H1 (cell line): ENCODE measurements at regions not wholly inside any gene's neighbourhood (a gene's known extent, or its start where the extent isn't known, plus 50 kb on each side); places are given as distances from the start of the nearest gene placed in this dataset.

Experiments used
- CTCF ChIA-PET: fragments of 300-600 bp; sonication (Branson Sonifier 250); formaldehyde crosslinking; loops from one replicate; lab custom pipeline; 2021; ENCODE audit not compliant: partially characterized antibody; lab: Charles Lee
- POLR2A ChIA-PET: fragments of 300-600 bp; sonication (Branson Sonifier 250); formaldehyde crosslinking; loops from one replicate; lab custom pipeline; 2021; ENCODE audit warnings: inconsistent platforms; ENCODE audit not compliant: partially characterized antibody; lab: Charles Lee
- DNase-seq, 2 experiments: peaks; one replicate each; pipeline versions ENCODE4 v3.0.0 to v3.0.0-alpha.2; 2010 to 2022; ENCODE audit warnings: low spot score in 2 of 2, low read depth in 1 of 2, mixed read lengths in 1 of 2
- FAIRE-seq: peaks from 2 replicates; lab custom pipeline; 2011; peaks lifted over from hg19 to GRCh38; lab: Jason Lieb, UNC
- H2AFZ ChIP-seq: 2 replicates; pipeline ENCODE4 v1.8.1; 2012; ENCODE audit warnings: low read length, inconsistent platforms
- H2AK5ac ChIP-seq: 2 replicates; pipeline ENCODE4 v1.6.1; 2013; ENCODE audit warnings: low read depth, low read length
- H2BK120ac ChIP-seq: replicated peaks from 2 replicates; pipeline ENCODE3; 2013; ENCODE audit warnings: low read depth, low read length, inconsistent platforms
- H2BK12ac ChIP-seq: 2 replicates; pipeline ENCODE4 v1.6.1; 2013; ENCODE audit warnings: low read depth, low read length
- H2BK15ac ChIP-seq: 2 replicates; pipeline ENCODE4 v1.6.1; 2013; ENCODE audit warnings: low read length
- H2BK20ac ChIP-seq: 2 replicates; pipeline ENCODE4 v1.6.1; 2013; ENCODE audit warnings: low read length
- H2BK5ac ChIP-seq: 2 replicates; pipeline ENCODE4 v1.6.1; 2013; ENCODE audit warnings: low read depth, low read length
- H3K14ac ChIP-seq: 2 replicates; pipeline ENCODE4 v1.6.1; 2013; ENCODE audit warnings: inconsistent platforms; ENCODE audit not compliant: insufficient read length
- H3K18ac ChIP-seq: 2 replicates; pipeline ENCODE4 v1.6.1; 2013; ENCODE audit warnings: low read length; ENCODE audit errors: extremely low read depth
- H3K23ac ChIP-seq: 2 replicates; pipeline ENCODE4 v1.6.1; 2013; ENCODE audit warnings: inconsistent platforms; ENCODE audit not compliant: insufficient read length
- H3K23me2 ChIP-seq: 2 replicates; pipeline ENCODE4 v1.6.1; 2013; ENCODE audit warnings: low read depth, low read length
- H3K27ac ChIP-seq: 2 replicates; pipeline ENCODE4 v1.6.1; 2011; ENCODE audit warnings: low read depth, low read length, inconsistent platforms
- H3K27me3 ChIP-seq, 4 experiments: replicated peaks in 1 of 4; 1 replicate in 1 of 4; 2 replicates in 3 of 4; pipeline versions ENCODE4 v1.6.1 to v1.8.1; 2011 to 2013; ENCODE audit warnings: low read length in 3 of 4, mild to moderate bottlenecking in 3 of 4, inconsistent platforms in 2 of 4, mixed read lengths in 2 of 4, moderate library complexity in 1 of 4; ENCODE audit not compliant: control insufficient read depth in 3 of 4, insufficient read depth in 3 of 4; ENCODE audit errors: extremely low read depth in 1 of 4
- H3K36me3 ChIP-seq, 4 experiments: 2 replicates each; pipeline versions ENCODE4 v1.6.1 to v1.8.1; 2011 to 2013; ENCODE audit warnings: mild to moderate bottlenecking in 4 of 4, low read length in 3 of 4, moderate library complexity in 2 of 4, control low read depth in 1 of 4, inconsistent platforms in 1 of 4; ENCODE audit not compliant: insufficient read depth in 4 of 4, control insufficient read depth in 2 of 4
- H3K4ac ChIP-seq: replicated peaks from 2 replicates; pipeline ENCODE3; 2013; ENCODE audit warnings: low read length, low read depth, mixed read lengths, inconsistent platforms; ENCODE audit not compliant: insufficient read length
- H3K4me1 ChIP-seq, 4 experiments: replicated peaks in 1 of 4; 1 replicate in 1 of 4; 2 replicates in 3 of 4; pipeline versions ENCODE4 v1.6.1 to v1.8.1; 2011 to 2013; ENCODE audit warnings: low read length in 3 of 4, inconsistent platforms in 2 of 4, mixed read lengths in 1 of 4; ENCODE audit not compliant: insufficient read depth in 4 of 4, control insufficient read depth in 3 of 4
- H3K4me2 ChIP-seq, 2 experiments: 2 replicates each; pipeline versions ENCODE4 v1.6.1 to v1.8.1; 2011 to 2013; ENCODE audit warnings: low read depth in 2 of 2, low read length in 2 of 2, control low read depth in 1 of 2, inconsistent platforms in 1 of 2, mild to moderate bottlenecking in 1 of 2; ENCODE audit not compliant: insufficient read depth in 1 of 2
- H3K4me3 ChIP-seq, 4 experiments: fragments of 200-600, 300-600 bp in 1 of 4; sonication (generic), shearing (Covaris generic), sonication (Bioruptor Twin) in 1 of 4; 2 replicates each; pipeline versions ENCODE4 v1.5.1 to v1.8.1; 2011 to 2016; ENCODE audit warnings: low read length in 4 of 4, low read depth in 3 of 4, control low read depth in 2 of 4, inconsistent platforms in 2 of 4, mild to moderate bottlenecking in 2 of 4, mixed read lengths in 1 of 4, moderate library complexity in 1 of 4; ENCODE audit not compliant: insufficient read depth in 2 of 4; ENCODE audit errors: extremely low read depth in 1 of 4
- H3K56ac ChIP-seq: replicated peaks from 2 replicates; pipeline ENCODE3; 2013; ENCODE audit warnings: low read depth, mild to moderate bottlenecking, mixed read lengths, low read length, inconsistent platforms; ENCODE audit not compliant: insufficient read length
- H3K79me1 ChIP-seq: 2 replicates; pipeline ENCODE4 v1.6.1; 2013; ENCODE audit warnings: low read depth, low read length, control low read depth
- H3K79me2 ChIP-seq, 2 experiments: 2 replicates each; pipeline versions ENCODE4 v1.6.1 to v1.8.1; 2012 to 2013; ENCODE audit warnings: low read length in 2 of 2, mild to moderate bottlenecking in 2 of 2, inconsistent platforms in 1 of 2; ENCODE audit not compliant: insufficient read depth in 2 of 2, control insufficient read depth in 1 of 2
- H3K9ac ChIP-seq, 4 experiments: replicated peaks in 1 of 4; 1 replicate in 1 of 4; 2 replicates in 3 of 4; pipeline versions ENCODE4 v1.6.1 to v1.8.1; 2011 to 2013; ENCODE audit warnings: low read depth in 3 of 4, low read length in 3 of 4, control low read depth in 2 of 4, mild to moderate bottlenecking in 2 of 4, moderate library complexity in 2 of 4, inconsistent platforms in 1 of 4; ENCODE audit errors: extremely low read depth in 1 of 4
- H3K9me3 ChIP-seq, 2 experiments: 2 replicates each; pipeline versions ENCODE4 v1.6.1 to v1.8.1; 2012 to 2013; ENCODE audit warnings: mild to moderate bottlenecking in 2 of 2, moderate library complexity in 2 of 2, control low read depth in 1 of 2, inconsistent platforms in 1 of 2, low read depth in 1 of 2, low read length in 1 of 2, mixed read lengths in 1 of 2; ENCODE audit not compliant: insufficient read depth in 2 of 2
- H4K20me1 ChIP-seq, 2 experiments: replicated peaks in 1 of 2; 2 replicates each; pipeline versions ENCODE3 to v1.8.1; 2011 to 2013; ENCODE audit warnings: inconsistent platforms in 2 of 2, low read length in 2 of 2, mild to moderate bottlenecking in 1 of 2; ENCODE audit not compliant: insufficient read depth in 2 of 2, control insufficient read depth in 1 of 2
- H4K5ac ChIP-seq: 2 replicates; pipeline ENCODE4 v1.6.1; 2013; ENCODE audit warnings: low read length, low read depth, mixed read lengths, inconsistent platforms; ENCODE audit not compliant: insufficient read length
- H4K8ac ChIP-seq: 2 replicates; pipeline ENCODE4 v1.8.0; 2013; ENCODE audit warnings: mild to moderate bottlenecking, moderate library complexity, low read length, inconsistent platforms; ENCODE audit not compliant: insufficient read depth; ENCODE audit errors: extremely low read depth
- H4K91ac ChIP-seq: replicated peaks from 2 replicates; pipeline ENCODE3; 2013; ENCODE audit warnings: low read length, mixed read lengths, inconsistent platforms; ENCODE audit not compliant: insufficient read length
- CHD1 ChIP-seq: IDR thresholded peaks from 2 replicates; pipeline ENCODE4 v1.6.1; 2012; ENCODE audit warnings: low read depth, low read length, improper control_type of control experiment
- EP300 ChIP-seq, 2 experiments: IDR thresholded peaks; 1 replicate in 1 of 2; 2 replicates in 1 of 2; pipeline ENCODE4 v1.6.1; 2011 to 2012; ENCODE audit warnings: low read depth in 2 of 2, low read length in 2 of 2, mild to moderate bottlenecking in 2 of 2, borderline replicate concordance in 1 of 2, inconsistent platforms in 1 of 2, moderate library complexity in 1 of 2
- FOSL1 ChIP-seq: IDR thresholded peaks from 2 replicates; pipeline ENCODE4 v1.6.1; 2011; ENCODE audit warnings: mild to moderate bottlenecking, low read depth, low read length, moderate library complexity; ENCODE audit not compliant: insufficient read depth
- GTF2F1 ChIP-seq: IDR thresholded peaks from 2 replicates; pipeline ENCODE4 v1.6.1; 2012; ENCODE audit warnings: low read depth, low read length, improper control_type of control experiment, borderline replicate concordance
- HDAC2 ChIP-seq, 2 experiments: fragments of 300-600 bp in 1 of 2; sonication (generic) in 1 of 2; IDR thresholded peaks; 2 replicates each; pipeline ENCODE4 v1.6.1; 2011 to 2012; ENCODE audit warnings: low read depth in 2 of 2, low read length in 2 of 2, mild to moderate bottlenecking in 2 of 2, moderate library complexity in 2 of 2, borderline replicate concordance in 1 of 2, inconsistent platforms in 1 of 2
- KDM4A ChIP-seq: IDR thresholded peaks from one replicate; pipeline ENCODE4 v1.7.1; 2012; ENCODE audit warnings: low read depth, mild to moderate bottlenecking, moderate library complexity, low read length, inconsistent platforms; ENCODE audit not compliant: severe bottlenecking
- MAFK ChIP-seq: IDR thresholded peaks from 2 replicates; pipeline ENCODE4 v1.6.1; 2012; ENCODE audit warnings: low read depth, mild to moderate bottlenecking, improper control_type of control experiment, low read length
- POLR2AphosphoS5 ChIP-seq: IDR thresholded peaks from 2 replicates; pipeline ENCODE4 v1.6.1; 2011; ENCODE audit warnings: low read depth, low read length
- POU5F1 ChIP-seq: IDR thresholded peaks from 2 replicates; pipeline ENCODE4 v1.6.1; 2011; ENCODE audit warnings: low read depth, mild to moderate bottlenecking, low read length, moderate library complexity
- RFX5 ChIP-seq: IDR thresholded peaks from 2 replicates; pipeline ENCODE4 v1.6.1; 2011; ENCODE audit warnings: low read depth, low read length, improper control_type of control experiment, borderline replicate concordance
- SAP30 ChIP-seq: fragments of 300-600 bp; sonication (generic); IDR thresholded peaks from 2 replicates; pipeline ENCODE4 v1.7.1; 2012; ENCODE audit warnings: low read length, moderate library complexity, mild to moderate bottlenecking, inconsistent platforms; ENCODE audit not compliant: insufficient read depth, insufficient replicate concordance
- SIRT6 ChIP-seq: IDR thresholded peaks from one replicate; pipeline ENCODE4 v1.7.1; 2012; ENCODE audit warnings: low read length, inconsistent platforms
- WGBS, 2 experiments: shearing (Covaris generic) in 1 of 2; methylation state at CpG; one replicate each; pipeline versions ENCODE4 v1.1.6 to v1.1.7; 2013 to 2015; ENCODE audit warnings: low lambda C conversion rate in 2 of 2, mixed read lengths in 2 of 2, inconsistent platforms in 1 of 2, low coverage in 1 of 2, missing lambda C conversion rate in 1 of 2; ENCODE audit not compliant: insufficient replicate concordance in 2 of 2, insufficient coverage in 1 of 2, insufficient read length in 1 of 2; ENCODE audit errors: extremely low coverage in 1 of 2, missing lambda C conversion rate in 1 of 2; 5-methylcytosine and 5-hydroxymethylcytosine counted together
- TF ChIP-seq, protein P1 (sequence below): IDR thresholded peaks from 2 replicates; pipeline ENCODE4 v1.6.1; 2011; ENCODE audit warnings: low read depth, mild to moderate bottlenecking, low read length; ENCODE audit not compliant: insufficient read depth

DNA sequence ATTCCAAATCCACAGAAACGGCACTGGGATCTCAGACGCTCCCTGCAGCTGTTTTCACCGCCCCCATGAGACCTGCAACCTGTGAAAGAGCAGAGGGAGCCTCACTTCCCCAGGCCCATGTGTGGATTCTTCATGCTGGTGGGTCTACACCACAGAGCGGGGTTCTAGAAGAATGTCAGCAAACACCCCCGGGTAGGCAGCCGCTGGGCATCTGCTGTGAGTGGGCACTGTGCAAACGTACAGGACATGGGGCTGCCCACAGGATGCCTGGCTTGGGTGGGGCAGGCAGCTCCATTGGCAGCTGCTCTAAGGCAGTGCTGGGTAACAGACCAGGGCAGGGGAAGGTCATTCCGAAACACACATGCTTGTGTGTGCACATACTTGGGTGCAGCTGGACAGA is 174.9 kb downstream of the RBFOX3 start:
- Histone ChIP-seq H4K91ac (no peak overlapping the region), H3K9ac (no peak overlapping the region), H4K5ac (no peak overlapping the region), H2BK12ac (no peak overlapping the region), H3K27ac (no peak overlapping the region), H4K8ac (no peak overlapping the region), H3K23me2 (peaks cover 2% of the 10 kb centered on the region), H3K27me3 (no peaks in the 10 kb centered on the region), H3K56ac (no peak overlapping the region), H3K79me1 (no peaks in the 10 kb centered on the region), H2BK20ac (no peak overlapping the region), H2BK5ac (no peak overlapping the region), H3K9me3 (no peaks in the 10 kb centered on the region), H2BK15ac (no peak overlapping the region), H2AK5ac (no peak overlapping the region), H3K36me3 (no peaks in the 10 kb centered on the region), H3K4me3 (no peak overlapping the region), H3K14ac (no peak overlapping the region), H2AFZ (no peak overlapping the region), H3K4me1 (no peaks in the 10 kb centered on the region), H3K4me2 (no peak overlapping the region), H2BK120ac (no peak overlapping the region), H3K18ac (no peak overlapping the region), H3K79me2 (no peaks in the 10 kb centered on the region), H3K23ac (no peak overlapping the region), H3K4ac (no peak overlapping the region), H4K20me1 (peaks cover 0 to 5% of the 10 kb centered on the region in 2 experiments)
- ChIA-PET POLR2A (no interaction called here), CTCF (interaction anchor here (0.9 to 5.8 kb wide), 6 partner anchors 9 to 391 kb away, joined by 3 to 27 read pairs (median 4); no protein-coding TSS in a partner anchor)
- DNase-seq = no peak
- FAIRE-seq = no peak
- 91% methylated on average over 8 of the region's 8 CpGs; no CpG with 5 or more reads in 1 of the 2 experiments for WGBS, 2 experiments
- no peak for TF ChIP-seq SIRT6
- TF ChIP-seq HDAC2 (IDR thresholded peaks at IDR 0.05; ENCODE audit: borderline replicate concordance in 1 of 2, low read depth in 2 of 2, low read length in 2 of 2) = no peak
- no peak for TF ChIP-seq POU5F1
- no peak for TF ChIP-seq EP300 (IDR thresholded peaks at IDR 0.05; ENCODE audit: borderline replicate concordance in 1 of 2, low read depth in 2 of 2, low read length in 2 of 2)
- no peak for TF ChIP-seq SAP30
- no peak for TF ChIP-seq POLR2AphosphoS5
- no peak for TF ChIP-seq GTF2F1
- TF ChIP-seq KDM4A = no peak
- TF ChIP-seq FOSL1 = no peak
- TF ChIP-seq CHD1 = no peak
- no peak for TF ChIP-seq RFX5
- no peak for TF ChIP-seq MAFK
- TF ChIP-seq, protein P1, sequence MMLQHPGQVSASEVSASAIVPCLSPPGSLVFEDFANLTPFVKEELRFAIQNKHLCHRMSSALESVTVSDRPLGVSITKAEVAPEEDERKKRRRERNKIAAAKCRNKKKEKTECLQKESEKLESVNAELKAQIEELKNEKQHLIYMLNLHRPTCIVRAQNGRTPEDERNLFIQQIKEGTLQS = no peak
